NB4 (cell line): ENCODE measurements at regions not wholly inside any gene's neighbourhood (a gene's known extent, or its start where the extent isn't known, plus 50 kb on each side); places are given as distances from the start of the nearest gene placed in this dataset.

ENCODE experiments used
- POLR2A ChIP-seq: IDR thresholded peaks from 2 replicates; pipeline ENCODE4 v1.6.1; 2011; ENCODE audit warnings: mild to moderate bottlenecking; ENCODE audit not compliant: insufficient read length; ENCODE audit errors: extremely low read depth
- TF ChIP-seq, protein P1 (sequence below): IDR thresholded peaks from one replicate; pipeline ENCODE4 v1.5.1; 2012; ENCODE audit warnings: low read depth, low read length
- TF ChIP-seq, protein P2 (sequence below): IDR thresholded peaks from 2 replicates; pipeline ENCODE4 v1.6.1; 2011; ENCODE audit warnings: low read depth, low read length

DNA sequence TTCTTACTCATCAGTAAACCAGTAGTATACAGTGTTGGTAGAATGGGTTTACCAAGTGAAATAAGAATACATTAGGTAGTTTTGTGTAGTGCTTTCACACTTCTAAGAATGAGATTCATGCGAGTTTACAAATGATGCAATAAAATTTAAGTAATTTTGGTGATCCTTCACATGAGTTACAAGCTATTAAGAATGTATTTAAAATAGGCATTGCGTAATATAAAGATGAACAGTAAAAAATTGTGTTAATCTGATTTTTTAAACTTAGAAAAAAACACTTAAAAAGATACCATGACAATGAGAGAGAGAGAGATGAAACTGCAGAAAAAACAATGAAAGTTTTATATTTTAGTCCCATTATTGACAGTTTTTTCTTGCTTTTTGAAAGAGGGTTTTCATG lies 570.5 kb downstream of the SLITRK6 start:
- no peak for TF ChIP-seq POLR2A
- TF ChIP-seq, protein P1, sequence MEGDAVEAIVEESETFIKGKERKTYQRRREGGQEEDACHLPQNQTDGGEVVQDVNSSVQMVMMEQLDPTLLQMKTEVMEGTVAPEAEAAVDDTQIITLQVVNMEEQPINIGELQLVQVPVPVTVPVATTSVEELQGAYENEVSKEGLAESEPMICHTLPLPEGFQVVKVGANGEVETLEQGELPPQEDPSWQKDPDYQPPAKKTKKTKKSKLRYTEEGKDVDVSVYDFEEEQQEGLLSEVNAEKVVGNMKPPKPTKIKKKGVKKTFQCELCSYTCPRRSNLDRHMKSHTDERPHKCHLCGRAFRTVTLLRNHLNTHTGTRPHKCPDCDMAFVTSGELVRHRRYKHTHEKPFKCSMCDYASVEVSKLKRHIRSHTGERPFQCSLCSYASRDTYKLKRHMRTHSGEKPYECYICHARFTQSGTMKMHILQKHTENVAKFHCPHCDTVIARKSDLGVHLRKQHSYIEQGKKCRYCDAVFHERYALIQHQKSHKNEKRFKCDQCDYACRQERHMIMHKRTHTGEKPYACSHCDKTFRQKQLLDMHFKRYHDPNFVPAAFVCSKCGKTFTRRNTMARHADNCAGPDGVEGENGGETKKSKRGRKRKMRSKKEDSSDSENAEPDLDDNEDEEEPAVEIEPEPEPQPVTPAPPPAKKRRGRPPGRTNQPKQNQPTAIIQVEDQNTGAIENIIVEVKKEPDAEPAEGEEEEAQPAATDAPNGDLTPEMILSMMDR: no peak
- TF ChIP-seq, protein P2, sequence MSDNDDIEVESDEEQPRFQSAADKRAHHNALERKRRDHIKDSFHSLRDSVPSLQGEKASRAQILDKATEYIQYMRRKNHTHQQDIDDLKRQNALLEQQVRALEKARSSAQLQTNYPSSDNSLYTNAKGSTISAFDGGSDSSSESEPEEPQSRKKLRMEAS: no peak
